GM19025 (cell line): ENCODE measurements at regions not wholly inside any gene's neighbourhood (a gene's known extent, or its start where the extent isn't known, plus 50 kb on each side); places are given as distances from the start of the nearest gene placed in this dataset.
"Not testable (repeated sequence)": the region's sequence is repeated elsewhere in the genome, so short reads cannot be mapped to it uniquely, and the experiment has no call there.

ENCODE experiments used
- ATAC-seq: cut with Tn5 transposase; IDR thresholded peaks from one replicate; pipeline ENCODE4 v1.9.1; 2021; ENCODE audit warnings: mild to moderate bottlenecking, low read depth, moderate library complexity; ENCODE audit not compliant: unreplicated experiment

- ATAC-seq, result no peak
These were observed 302.0 kb downstream of the ALDH8A1 start for GRCh38 chr6:134647861-134648260.

- no peak for ATAC-seq
These were observed 307.1 kb downstream of the ALDH8A1 start for GRCh38 chr6:134642819-134643218.

- no peak for ATAC-seq
These were observed 307.6 kb downstream of the ALDH8A1 start for GRCh38 chr6:134642279-134642678.

- peak; percentile 69 for ATAC-seq
These were observed 308.9 kb downstream of the ALDH8A1 start for GRCh38 chr6:134640975-134641429.

GRCh38 chr6:134640229-134640628, 309.7 kb downstream of the ALDH8A1 start:
- ATAC-seq, result no peak

DNA sequence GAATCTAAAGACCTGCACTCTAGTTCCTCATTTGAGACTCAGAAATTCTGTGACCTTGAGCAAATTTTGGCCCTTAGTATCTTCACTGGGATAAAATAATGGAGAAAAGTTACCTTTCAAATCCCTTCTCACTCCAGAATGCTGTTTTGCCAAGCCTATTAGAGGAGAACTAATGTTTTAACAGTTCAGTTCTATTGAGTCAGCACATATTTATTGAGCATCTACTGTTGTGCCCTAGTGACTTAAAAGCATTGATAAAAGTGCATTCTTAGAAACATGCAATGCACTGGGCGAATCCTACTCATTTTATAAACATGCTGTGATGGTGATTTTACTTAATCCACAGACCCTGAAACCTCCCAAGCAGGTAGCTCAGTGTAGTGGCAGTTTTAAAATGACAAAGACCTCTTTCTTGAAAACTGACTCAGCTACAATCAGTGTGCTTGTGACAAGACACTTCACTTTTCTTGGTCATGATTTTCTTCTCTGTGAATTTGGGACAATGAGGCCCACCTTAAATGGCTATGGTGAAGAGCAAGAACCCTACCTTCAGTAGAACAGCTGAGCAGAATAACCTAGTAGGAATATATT, 312.0 kb downstream of the ALDH8A1 start:
- ATAC-seq, result no peak

DNA sequence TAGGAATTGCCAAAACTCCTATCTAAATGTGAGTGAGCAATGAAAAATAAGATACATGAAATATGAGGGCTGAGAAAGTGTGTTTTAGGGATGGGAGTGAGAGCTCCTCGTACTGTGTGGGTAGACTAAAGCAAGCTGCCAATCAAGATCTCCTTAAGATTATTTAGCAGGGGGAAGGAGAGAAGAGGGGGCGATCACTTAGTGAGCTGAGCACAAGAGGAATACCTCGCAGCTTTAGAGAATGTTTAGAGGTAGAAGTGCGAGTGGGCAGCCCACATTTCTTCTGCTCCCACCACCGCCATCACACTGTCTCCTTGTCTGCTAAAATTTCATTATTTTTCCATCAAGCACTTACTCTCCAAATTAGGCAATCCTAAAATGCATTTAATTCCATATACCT, 312.6 kb downstream of the ALDH8A1 start:
- ATAC-seq, result no peak

GRCh38 chr6:134636186-134636799, 313.6 kb downstream of the ALDH8A1 start:
- peak; percentile 68 for ATAC-seq

- no peak for ATAC-seq
These were observed 314.9 kb downstream of the ALDH8A1 start for GRCh38 chr6:134634966-134635365.

DNA sequence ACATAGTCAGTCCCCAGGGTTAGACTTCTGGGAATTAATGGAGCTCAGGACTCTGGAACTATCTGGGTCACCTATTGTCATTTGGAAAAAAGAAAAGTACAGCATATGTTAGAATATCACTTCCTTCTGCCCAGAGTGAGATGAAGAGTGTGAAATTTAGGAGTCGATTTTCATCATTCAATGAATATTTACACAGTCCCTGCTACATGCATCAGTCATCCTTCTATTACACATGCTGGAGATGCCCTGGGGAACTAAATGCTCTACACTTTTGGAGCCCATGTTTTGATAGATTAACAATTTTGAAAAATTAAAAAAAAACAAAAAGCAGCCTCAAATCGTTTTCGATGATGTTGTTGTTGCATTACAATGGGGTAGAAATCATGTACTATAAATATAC, 315.4 kb downstream of the ALDH8A1 start:
- ATAC-seq, result no peak

GRCh38 chr6:134632982-134633940, 315.3 kb upstream of the SGK1 start:
- ATAC-seq, result not testable (repeated sequence)

DNA sequence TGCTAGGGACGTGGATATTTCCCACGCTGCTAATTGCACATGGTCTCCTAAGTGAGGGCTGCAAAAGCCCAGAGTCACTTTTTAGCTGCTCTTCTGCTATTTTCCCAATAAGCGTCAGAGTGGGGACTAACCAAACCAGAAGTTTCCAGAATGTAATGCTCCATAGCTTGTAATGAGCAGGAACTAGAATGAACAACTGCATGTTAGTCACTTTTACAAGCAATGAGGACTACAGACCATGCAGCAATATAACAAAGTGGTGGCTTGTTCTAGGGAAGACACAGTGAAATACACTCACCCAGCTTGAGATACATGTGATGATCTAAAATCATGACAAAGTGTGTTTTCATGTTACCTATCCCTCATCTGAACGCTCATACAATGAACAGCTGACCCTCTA, 314.1 kb upstream of the SGK1 start:
- ATAC-seq, result no peak

- ATAC-seq, result no peak
These were observed 313.5 kb upstream of the SGK1 start for GRCh38 chr6:134631398-134631924.

GRCh38 chr6:134630508-134631121, 312.7 kb upstream of the SGK1 start:
- no peak for ATAC-seq

DNA sequence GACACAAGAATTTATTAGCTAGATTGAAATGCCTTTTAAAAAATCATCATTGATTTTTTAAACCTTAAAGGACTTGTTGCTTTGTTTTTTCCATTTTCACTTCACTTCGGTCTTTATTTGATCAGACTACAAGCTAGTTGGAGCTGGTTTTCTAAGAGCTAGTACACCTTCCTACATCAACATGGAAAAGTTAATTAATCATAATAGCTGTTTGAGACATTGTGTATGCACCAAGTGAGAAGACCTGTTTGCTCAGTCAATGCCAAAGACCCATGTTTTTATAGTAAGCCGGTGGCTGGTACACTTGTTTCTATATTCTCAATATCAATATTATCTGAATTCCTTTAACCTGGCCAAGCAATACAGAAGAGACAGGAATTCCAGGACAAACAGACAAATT, 310.2 kb upstream of the SGK1 start:
- no peak for ATAC-seq

DNA sequence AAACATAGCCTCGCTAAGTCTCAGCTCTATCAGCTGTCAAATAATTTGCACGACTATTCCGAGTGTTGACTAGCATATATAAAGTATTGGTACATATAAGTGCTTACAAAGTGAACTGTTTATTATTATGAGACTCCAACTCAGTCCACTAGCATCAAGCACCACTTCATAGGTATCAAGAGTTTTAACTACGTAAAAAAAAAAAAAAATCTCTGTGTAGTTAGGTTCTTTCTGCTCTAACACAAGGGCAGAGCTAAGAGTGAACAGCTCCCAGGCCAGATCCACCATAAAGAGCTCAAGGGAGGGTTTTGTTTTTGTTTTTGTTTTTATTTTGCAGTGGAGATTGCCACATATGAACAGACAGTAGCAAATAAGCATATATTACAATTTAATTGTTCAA, 309.8 kb upstream of the SGK1 start:
- ATAC-seq, result no peak

DNA sequence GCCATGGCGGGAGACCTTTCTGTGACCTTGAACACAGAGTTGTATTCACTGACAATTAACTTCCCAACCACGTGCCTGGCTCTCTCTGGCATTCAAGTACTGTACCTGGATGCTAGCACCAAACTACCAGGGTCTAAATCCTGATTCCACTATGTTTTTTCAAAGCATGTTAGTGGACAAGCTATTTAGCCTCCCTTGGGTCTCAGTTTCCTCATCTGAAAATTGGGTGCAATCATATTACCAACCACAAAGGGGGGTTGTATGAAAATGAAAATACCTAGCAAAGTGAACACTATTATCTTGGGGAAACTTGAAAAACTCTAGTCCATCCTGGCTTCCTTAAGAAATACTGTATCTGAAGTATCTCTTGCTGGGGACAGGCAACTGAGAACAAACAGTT, 308.7 kb upstream of the SGK1 start:
- ATAC-seq, result no peak

DNA sequence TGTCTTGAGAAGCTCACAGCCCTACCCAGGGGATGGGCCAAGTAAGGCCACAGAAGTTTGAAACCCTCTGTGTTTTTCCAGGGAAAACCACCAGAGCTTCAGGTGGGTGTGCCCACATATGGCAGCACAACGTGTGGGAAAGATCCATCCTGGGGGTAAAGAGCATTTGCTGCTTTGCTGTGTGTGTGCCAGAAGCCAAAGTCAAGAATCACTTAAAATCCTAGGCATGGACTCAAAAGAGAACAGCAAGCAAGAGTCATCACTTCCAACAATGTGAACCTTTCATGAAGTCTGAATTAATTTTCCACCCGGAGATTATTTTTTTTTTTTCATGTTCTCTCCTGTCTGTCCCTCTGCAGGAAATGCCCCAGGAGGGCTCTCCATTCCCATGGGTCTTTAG, 308.2 kb upstream of the SGK1 start:
- ATAC-seq, result no peak

DNA sequence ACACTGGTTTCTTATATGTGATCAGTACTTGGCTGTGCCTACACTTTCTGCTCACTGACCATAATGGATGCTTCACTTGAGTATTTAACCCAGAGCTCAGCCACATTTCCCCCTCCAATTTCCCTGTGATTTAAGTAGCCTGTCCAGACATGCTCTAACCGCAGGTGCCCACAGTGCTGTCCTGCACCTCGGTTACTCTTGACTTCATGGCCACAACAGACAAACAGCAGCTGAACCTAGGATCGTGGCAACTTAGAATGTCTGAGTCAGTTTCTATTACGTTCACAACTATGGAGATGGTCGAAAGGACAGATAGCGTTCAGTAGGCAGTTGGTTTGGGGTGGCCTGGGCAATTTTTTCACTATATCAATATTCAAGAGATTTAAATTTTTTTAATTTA, 306.9 kb upstream of the SGK1 start:
- no peak for ATAC-seq

- no peak for ATAC-seq
These were observed 305.5 kb upstream of the SGK1 start for GRCh38 chr6:134623401-134623800.
